ENCODE measurements at regions not wholly inside any gene's neighbourhood (a gene's known extent, or its start where the extent isn't known, plus 50 kb on each side); places are given as distances from the start of the nearest gene placed in this dataset.
"Not testable (repeated sequence)": the region's sequence is repeated elsewhere in the genome, so short reads cannot be mapped to it uniquely, and the experiment has no call there.

GRCh38 chr6:86459978-86460377 lies 477.4 kb upstream of the HTR1E start:
- DNase-seq, result no peak

GRCh38 chr6:86456821-86457220 lies 480.5 kb upstream of the HTR1E start:
- DNase-seq, result no peak

- DNase-seq, result no peak
Observed at GRCh38 chr6:86453232-86453631, 484.1 kb upstream of the HTR1E start.

GRCh38 chr6:86448398-86448797 lies 488.9 kb upstream of the HTR1E start:
- no peak for DNase-seq

- no peak for DNase-seq
Observed at GRCh38 chr6:86440608-86441007, 496.7 kb upstream of the HTR1E start.

- DNase-seq, result no peak
Observed at GRCh38 chr6:86423571-86423970, 513.8 kb upstream of the HTR1E start.

- no peak for DNase-seq
Observed at GRCh38 chr6:86412057-86412456, 525.3 kb upstream of the HTR1E start.

GRCh38 chr6:86407128-86407527 lies 530.2 kb upstream of the HTR1E start:
- DNase-seq, result no peak

GRCh38 chr6:86392850-86393249 lies 544.5 kb upstream of the HTR1E start:
- not testable (repeated sequence) for DNase-seq

GRCh38 chr6:86380571-86381125 lies 556.7 kb upstream of the HTR1E start:
- DNase-seq, result no peak

GRCh38 chr6:86357877-86358276 lies 579.5 kb upstream of the HTR1E start:
- no peak for DNase-seq

- no peak for DNase-seq
Observed at GRCh38 chr6:86355271-86355670, 582.1 kb upstream of the HTR1E start.

GRCh38 chr6:86331919-86332318 lies 605.4 kb upstream of the HTR1E start:
- DNase-seq, result no peak

- no peak for DNase-seq
Observed at GRCh38 chr6:86331265-86331840, 606.0 kb upstream of the HTR1E start.

GRCh38 chr6:86306210-86306609 lies 631.1 kb upstream of the HTR1E start:
- DNase-seq, result no peak

- no peak for DNase-seq
Observed at GRCh38 chr6:86285876-86286275, 643.2 kb upstream of the SYNCRIP start.

GRCh38 chr6:86284809-86285480 lies 642.3 kb upstream of the SYNCRIP start:
- DNase-seq, result not testable (repeated sequence)

GRCh38 chr6:86283596-86283995 lies 640.9 kb upstream of the SYNCRIP start:
- not testable (repeated sequence) for DNase-seq

GRCh38 chr6:86276056-86276455 lies 633.4 kb upstream of the SYNCRIP start:
- no peak for DNase-seq

GRCh38 chr6:86273936-86274335 lies 631.2 kb upstream of the SYNCRIP start:
- DNase-seq, result no peak

- DNase-seq, result no peak
Observed at GRCh38 chr6:86256615-86257187, 614.0 kb upstream of the SYNCRIP start.

- no peak for DNase-seq
Observed at GRCh38 chr6:86255973-86256372, 613.3 kb upstream of the SYNCRIP start.

GRCh38 chr6:86251106-86251505 lies 608.4 kb upstream of the SYNCRIP start:
- DNase-seq, result no peak

- DNase-seq, result no peak
Observed at GRCh38 chr6:86217906-86218305, 575.2 kb upstream of the SYNCRIP start.

Measured in NCI-H2029 treated with DMSO at 0.1 percent for 48 hours (cell line).